Spleen (tissue), 11 donors: ENCODE measurements at regions not wholly inside any gene's neighbourhood (a gene's known extent, or its start where the extent isn't known, plus 50 kb on each side); places are given as distances from the start of the nearest gene placed in this dataset.
"Not testable (repeated sequence)": the region's sequence is repeated elsewhere in the genome, so short reads cannot be mapped to it uniquely, and the experiment has no call there.

Experiments
- DNase-seq: peaks from one replicate; pipeline ENCODE4 v3.0.0-alpha.2; 2020
- H3K27ac ChIP-seq, 8 donors: fragments of 200-600 bp; sonication (generic) in 7 of 8; 1 replicate in 4 of 8; 2 replicates in 4 of 8; pipeline versions ENCODE4 v1.5.0 to v1.8.0; 2016 to 2021; ENCODE audit warnings: inconsistent platforms in 4 of 8, mild to moderate bottlenecking in 4 of 8, moderate library complexity in 1 of 8
- H3K27me3 ChIP-seq, 7 donors: fragments of 200-600 bp; sonication (generic) in 6 of 7; replicated peaks in 1 of 7; 1 replicate in 4 of 7; 2 replicates in 3 of 7; pipeline versions ENCODE4 v1.5.0 to v1.8.0; 2016 to 2021; ENCODE audit warnings: inconsistent platforms in 3 of 7, mild to moderate bottlenecking in 1 of 7
- H3K36me3 ChIP-seq, 6 donors: fragments of 200-600 bp; sonication (generic) in 5 of 6; 1 replicate in 4 of 6; 2 replicates in 2 of 6; pipeline versions ENCODE4 v1.5.0 to v1.8.0; 2016 to 2021; ENCODE audit warnings: inconsistent platforms in 2 of 6
- H3K4me1 ChIP-seq, 6 donors: fragments of 200-600 bp; sonication (generic) in 5 of 6; 1 replicate in 3 of 6; 2 replicates in 3 of 6; pipeline versions ENCODE4 v1.5.0 to v1.8.0; 2016 to 2021; ENCODE audit warnings: inconsistent platforms in 3 of 6
- H3K4me3 ChIP-seq, 8 donors: fragments of 200-600 bp; sonication (generic) in 7 of 8; 1 replicate in 4 of 8; 2 replicates in 4 of 8; pipeline versions ENCODE4 v1.5.0 to v1.8.0; 2016 to 2021; ENCODE audit warnings: inconsistent platforms in 4 of 8, mild to moderate bottlenecking in 4 of 8, moderate library complexity in 2 of 8
- H3K9me3 ChIP-seq, 8 donors: fragments of 200-600 bp; sonication (generic) in 7 of 8; 1 replicate in 4 of 8; 2 replicates in 4 of 8; pipeline versions ENCODE4 v1.5.0 to v1.8.0; 2016 to 2021; ENCODE audit warnings: inconsistent platforms in 4 of 8
- CTCF ChIP-seq, 11 experiments: fragments of 200-600 bp in 7 of 11; fragments of 450-650 bp in 4 of 11; sonication (generic) in 4 of 11; IDR thresholded peaks in 8 of 11; conservative IDR thresholded peaks in 3 of 11; 1 replicate in 7 of 11; 2 replicates in 4 of 11; pipeline versions ENCODE4 v1.4.0 to v1.8.0; 2016 to 2021; ENCODE audit warnings: antibody characterized with exemption in 11 of 11, inconsistent platforms in 4 of 11, mild to moderate bottlenecking in 1 of 11
- POLR2A ChIP-seq, 3 donors: fragments of 450-650 bp; IDR thresholded peaks; one replicate each; pipeline ENCODE4 v1.5.1; 2017; ENCODE audit warnings: antibody characterized with exemption in 3 of 3, mild to moderate bottlenecking in 1 of 3
- POLR2AphosphoS5 ChIP-seq, 3 donors: sonication (generic); formaldehyde crosslinking; IDR thresholded peaks; one replicate each; pipeline ENCODE4 v1.5.1; 2017; ENCODE audit warnings: antibody characterized with exemption in 3 of 3
- WGBS, 5 donors: extraction: QIAGEN DNeasy Blood & Tissue Kit in 3 of 5; methylation state at CpG; one replicate each; pipeline versions ENCODE4 v1.1.5 to v1.1.7; 2013 to 2018; 5-methylcytosine and 5-hydroxymethylcytosine counted together
- intact Hi-C: fragments of 100-400 bp; cut with DNase I; formaldehyde crosslinking; loops from one replicate; pipeline ENCODE4 v1.15.0; 2023; ENCODE audit warnings: low total_unique reads
- donor health status: healthy with polysubstance abuse.
- donor health status: DM: no; HTN: no; CAD: no; lungs with moderate emphysema.
- donor health status: DM: no; HTN: no; CAD: no.
- donor health status: Bipolar disorder and iron deficiency.
- donor health status: healthy.
- donor health status: DM: no; HTN: no; CAD: no.
- donor health status: DM: yes; HTN: yes; CAD: no.

- DNase-seq, result no peak
- TF ChIP-seq CTCF (IDR thresholded peaks at IDR 0.05 in 8 of 11, conservative IDR thresholded peaks at IDR 0.05 in 3 of 11) (no peak), POLR2AphosphoS5 (IDR thresholded peaks at IDR 0.05) (no peak), POLR2A (IDR thresholded peaks at IDR 0.05) (no peak)
- 94 to 97% (median 96%) methylated on average over 4 of the region's 4 CpGs for WGBS, 5 donors
- intact Hi-C loops, result no loop called here
- H3K27me3 ChIP-seq, result no peaks in the 10 kb centered on the region
- H3K4me1 ChIP-seq, result no peaks in the 10 kb centered on the region
- H3K36me3 ChIP-seq, result no peaks in the 10 kb centered on the region
- H3K27ac ChIP-seq, result no peak overlapping the region
- no peaks in the 10 kb centered on the region for H3K9me3 ChIP-seq
- no peak overlapping the region for H3K4me3 ChIP-seq
Measured at GRCh38 chr1:61028136-61028535, 54.2 kb upstream of the NFIA start.

- H3K4me1 ChIP-seq, DNase-seq, intact Hi-C loops, H3K9me3 ChIP-seq, H3K27me3 ChIP-seq, H3K36me3 ChIP-seq: not testable (repeated sequence)
- WGBS, 5 donors, result 53 to 63% (median 60%) methylated on average over 7 of the region's 7 CpGs
- H3K4me3 ChIP-seq, result peak overlapping the region in 1 of 8 donors; percentile 15
- H3K27ac ChIP-seq, result peak overlapping the region in 1 of 8 donors; percentile 11
Measured at GRCh38 chr1:61018068-61018467, 64.3 kb upstream of the NFIA start.

GRCh38 chr1:61017651-61018050 lies 64.7 kb upstream of the NFIA start:
- intact Hi-C loops, result no loop called here
- no peak for DNase-seq
- H3K4me1 ChIP-seq, result peaks cover 0 to 8% (median 2%) of the 10 kb centered on the region in 6 donors
- TF ChIP-seq POLR2AphosphoS5 (IDR thresholded peaks at IDR 0.05), result no peak
- TF ChIP-seq POLR2A (IDR thresholded peaks at IDR 0.05), result no peak
- no peak for TF ChIP-seq CTCF (IDR thresholded peaks at IDR 0.05 in 8 of 11, conservative IDR thresholded peaks at IDR 0.05 in 3 of 11)
- WGBS, 5 donors, result 65 to 84% (median 77%) methylated on average over 1 of the region's 1 CpG
- peak overlapping the region in 1 of 8 donors; percentile 11 for H3K27ac ChIP-seq
- no peaks in the 10 kb centered on the region for H3K27me3 ChIP-seq
- no peaks in the 10 kb centered on the region for H3K36me3 ChIP-seq
- no peaks in the 10 kb centered on the region for H3K9me3 ChIP-seq
- H3K4me3 ChIP-seq, result peak overlapping the region in 1 of 8 donors; percentile 15

- no peak overlapping the region for H3K27ac ChIP-seq
- intact Hi-C loops, result no loop called here
- no peak overlapping the region for H3K4me3 ChIP-seq
- H3K4me1 ChIP-seq, result peaks cover 0 to 8% (median 2%) of the 10 kb centered on the region in 6 donors
- H3K9me3 ChIP-seq, result no peaks in the 10 kb centered on the region
- DNase-seq, result no peak
- TF ChIP-seq POLR2AphosphoS5 (IDR thresholded peaks at IDR 0.05) (no peak), POLR2A (IDR thresholded peaks at IDR 0.05) (no peak)
- no peaks in the 10 kb centered on the region for H3K27me3 ChIP-seq
- no peaks in the 10 kb centered on the region for H3K36me3 ChIP-seq
- 63 to 70% (median 69%) methylated on average over 4 of the region's 4 CpGs for WGBS, 5 donors
Measured at GRCh38 chr1:61013946-61014667, 68.3 kb upstream of the NFIA start.

GRCh38 chr1:61013189-61013945 lies 69.0 kb upstream of the NFIA start:
- Histone ChIP-seq H3K4me3 (no peak overlapping the region), H3K27ac (no peak overlapping the region), H3K36me3 (no peaks in the 10 kb centered on the region), H3K27me3 (no peaks in the 10 kb centered on the region), H3K4me1 (peaks cover 0 to 8% (median 2%) of the 10 kb centered on the region in 6 donors), H3K9me3 (no peaks in the 10 kb centered on the region)
- intact Hi-C loops, result no loop called here
- TF ChIP-seq POLR2A (IDR thresholded peaks at IDR 0.05), result no peak
- TF ChIP-seq CTCF (IDR thresholded peaks at IDR 0.05 in 8 of 11, conservative IDR thresholded peaks at IDR 0.05 in 3 of 11), result no peak
- TF ChIP-seq POLR2AphosphoS5 (IDR thresholded peaks at IDR 0.05), result no peak
- WGBS, 5 donors, result 81 to 90% (median 82%) methylated on average over 4 of the region's 4 CpGs
- no peak for DNase-seq
